Lower leg skin (tissue), 4 donors: ENCODE measurements at regions not wholly inside any gene's neighbourhood (a gene's known extent, or its start where the extent isn't known, plus 50 kb on each side); places are given as distances from the start of the nearest gene placed in this dataset.

Experiments
- DNase-seq, 2 donors: peaks; one replicate each; pipeline ENCODE4 v3.0.0-alpha.2; 2019; ENCODE audit warnings: low spot score in 2 of 2
- H3K4me3 ChIP-seq: fragments of 200-600 bp; sonication (generic); 2 replicates; pipeline ENCODE4 v1.5.1; 2017; ENCODE audit warnings: mild to moderate bottlenecking, low read depth; ENCODE audit not compliant: poor library complexity, severe bottlenecking
- POLR2A ChIP-seq, 2 donors: fragments of 450-650 bp; IDR thresholded peaks; one replicate each; pipeline ENCODE4 v1.6.1; 2016 to 2017; ENCODE audit warnings: antibody characterized with exemption in 2 of 2, mild to moderate bottlenecking in 1 of 2, moderate library complexity in 1 of 2
- WGBS, 2 donors: methylation state at CpG; one replicate each; pipeline ENCODE4 v1.1.5; 2018; 5-methylcytosine and 5-hydroxymethylcytosine counted together
- intact Hi-C: fragments of 100-400 bp; cut with DNase I; formaldehyde crosslinking; loops from one replicate; pipeline ENCODE4 v1.15.0; 2023; ENCODE audit warnings: low total_unique reads
- TF ChIP-seq, protein P1 (sequence below), 3 donors: fragments of 450-650 bp; IDR thresholded peaks; one replicate each; pipeline ENCODE4 v1.5.1; 2016; ENCODE audit warnings: antibody characterized with exemption in 3 of 3, mild to moderate bottlenecking in 3 of 3, moderate library complexity in 2 of 3

- TF ChIP-seq, protein P1, sequence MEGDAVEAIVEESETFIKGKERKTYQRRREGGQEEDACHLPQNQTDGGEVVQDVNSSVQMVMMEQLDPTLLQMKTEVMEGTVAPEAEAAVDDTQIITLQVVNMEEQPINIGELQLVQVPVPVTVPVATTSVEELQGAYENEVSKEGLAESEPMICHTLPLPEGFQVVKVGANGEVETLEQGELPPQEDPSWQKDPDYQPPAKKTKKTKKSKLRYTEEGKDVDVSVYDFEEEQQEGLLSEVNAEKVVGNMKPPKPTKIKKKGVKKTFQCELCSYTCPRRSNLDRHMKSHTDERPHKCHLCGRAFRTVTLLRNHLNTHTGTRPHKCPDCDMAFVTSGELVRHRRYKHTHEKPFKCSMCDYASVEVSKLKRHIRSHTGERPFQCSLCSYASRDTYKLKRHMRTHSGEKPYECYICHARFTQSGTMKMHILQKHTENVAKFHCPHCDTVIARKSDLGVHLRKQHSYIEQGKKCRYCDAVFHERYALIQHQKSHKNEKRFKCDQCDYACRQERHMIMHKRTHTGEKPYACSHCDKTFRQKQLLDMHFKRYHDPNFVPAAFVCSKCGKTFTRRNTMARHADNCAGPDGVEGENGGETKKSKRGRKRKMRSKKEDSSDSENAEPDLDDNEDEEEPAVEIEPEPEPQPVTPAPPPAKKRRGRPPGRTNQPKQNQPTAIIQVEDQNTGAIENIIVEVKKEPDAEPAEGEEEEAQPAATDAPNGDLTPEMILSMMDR (IDR thresholded peaks at IDR 0.05), result no peak
- no peak for TF ChIP-seq POLR2A (IDR thresholded peaks at IDR 0.05)
- no peak overlapping the region for H3K4me3 ChIP-seq
- WGBS, 2 donors, result 86 to 89% methylated on average over 5 of the region's 5 CpGs
- DNase-seq, result no peak
- intact Hi-C loops, result no loop called here
Measured at GRCh38 chr15:95591270-95591669, 739.2 kb upstream of the NR2F2 start.

DNA sequence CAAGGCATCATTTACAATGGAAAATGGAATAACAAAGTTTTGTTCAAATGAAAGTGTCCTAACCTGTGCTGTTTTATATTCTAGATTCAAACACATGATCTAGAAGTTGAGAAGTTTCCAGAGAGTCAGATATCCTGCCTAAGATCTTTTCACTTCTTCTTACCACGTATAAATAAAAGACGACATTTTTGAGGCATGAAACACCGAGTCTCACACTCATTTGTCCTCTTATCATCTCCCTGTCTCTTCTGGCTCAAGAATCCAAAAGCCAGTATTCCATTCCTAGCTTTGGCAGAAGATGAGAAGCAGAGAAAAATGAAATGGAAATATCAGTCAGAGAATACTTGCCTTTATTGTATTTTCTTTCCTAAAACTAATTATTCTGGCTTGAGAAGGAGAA is 738.6 kb upstream of the NR2F2 start:
- no peak overlapping the region for H3K4me3 ChIP-seq
- TF ChIP-seq, protein P1 (IDR thresholded peaks at IDR 0.05), result no peak
- no peak for TF ChIP-seq POLR2A (IDR thresholded peaks at IDR 0.05)
- no peak for DNase-seq
- intact Hi-C loops, result no loop called here
- 72 to 76% methylated on average over 3 of the region's 3 CpGs for WGBS, 2 donors

DNA sequence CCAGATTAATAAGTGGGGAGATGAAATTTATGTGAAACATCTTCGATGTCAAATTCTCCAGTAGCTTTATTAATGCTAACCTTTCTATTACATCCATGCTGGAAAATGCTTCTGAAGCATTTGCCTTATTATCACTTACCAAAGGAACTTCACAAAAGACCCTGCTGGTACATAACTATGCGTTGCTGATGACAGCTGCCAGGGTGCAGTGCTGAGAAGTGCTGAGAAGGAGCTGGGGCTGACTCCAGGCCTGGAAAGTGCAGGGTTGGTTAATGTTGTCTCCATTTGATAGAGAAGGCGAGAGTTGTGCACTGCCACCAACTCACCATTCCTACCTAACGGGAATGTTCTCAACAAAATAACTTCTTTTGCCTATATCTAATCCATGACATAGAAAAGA is 736.0 kb upstream of the NR2F2 start:
- H3K4me3 ChIP-seq, result no peak overlapping the region
- WGBS, 2 donors, result 82 to 91% methylated on average over 4 of the region's 4 CpGs
- no peak for DNase-seq
- intact Hi-C loops, result no loop called here
- TF ChIP-seq POLR2A (IDR thresholded peaks at IDR 0.05), result no peak
- TF ChIP-seq, protein P1 (IDR thresholded peaks at IDR 0.05), result no peak

- intact Hi-C loops, result no loop called here
- H3K4me3 ChIP-seq, result no peak overlapping the region
- DNase-seq, result no peak
- TF ChIP-seq, protein P1 (IDR thresholded peaks at IDR 0.05), result no peak
- no peak for TF ChIP-seq POLR2A (IDR thresholded peaks at IDR 0.05)
Measured at GRCh38 chr15:95595759-95596158, 734.7 kb upstream of the NR2F2 start.

GRCh38 chr15:95596496-95596895 is 734.0 kb upstream of the NR2F2 start:
- 58 to 73% methylated on average over 6 of the region's 6 CpGs for WGBS, 2 donors
- H3K4me3 ChIP-seq, result no peak overlapping the region
- TF ChIP-seq, protein P1 (IDR thresholded peaks at IDR 0.05), result no peak
- TF ChIP-seq POLR2A (IDR thresholded peaks at IDR 0.05), result no peak
- no peak for DNase-seq
- intact Hi-C loops, result no loop called here

GRCh38 chr15:95598251-95598855 is 732.1 kb upstream of the NR2F2 start:
- DNase-seq, result no peak
- WGBS, 2 donors, result 65 to 71% methylated on average over 8 of the region's 8 CpGs
- no peak overlapping the region for H3K4me3 ChIP-seq
- intact Hi-C loops, result no loop called here
- no peak for TF ChIP-seq POLR2A (IDR thresholded peaks at IDR 0.05)
- TF ChIP-seq, protein P1 (IDR thresholded peaks at IDR 0.05), result no peak
